Ishikawa (cell line): ENCODE measurements at regions not wholly inside any gene's neighbourhood (a gene's known extent, or its start where the extent isn't known, plus 50 kb on each side); places are given as distances from the start of the nearest gene placed in this dataset.

Experiments
- CEBPB ChIP-seq: IDR thresholded peaks from 2 replicates; pipeline ENCODE4 v1.6.1; 2012
- CREB1 ChIP-seq: IDR thresholded peaks from 2 replicates; pipeline ENCODE4 v1.6.1; 2012; ENCODE audit warnings: low read depth
- EGR1 ChIP-seq: IDR thresholded peaks from 2 replicates; pipeline ENCODE4 v1.6.1; 2012
- EP300 ChIP-seq: IDR thresholded peaks from 2 replicates; pipeline ENCODE4 v1.6.1; 2012; ENCODE audit warnings: borderline replicate concordance
- FOXM1 ChIP-seq: IDR thresholded peaks from 2 replicates; pipeline ENCODE4 v1.6.1; 2012; ENCODE audit warnings: low read depth, borderline replicate concordance
- NFIC ChIP-seq: IDR thresholded peaks from 2 replicates; pipeline ENCODE4 v1.6.1; 2012
- RAD21 ChIP-seq: IDR thresholded peaks from 2 replicates; pipeline ENCODE4 v1.6.1; 2012; ENCODE audit warnings: low read depth
- TAF1 ChIP-seq: IDR thresholded peaks from 2 replicates; pipeline ENCODE4 v1.6.1; 2012; ENCODE audit warnings: low read depth, mild to moderate bottlenecking
- TCF12 ChIP-seq: IDR thresholded peaks from 2 replicates; pipeline ENCODE4 v1.6.1; 2012; ENCODE audit warnings: low read depth
- TEAD4 ChIP-seq: IDR thresholded peaks from 2 replicates; pipeline ENCODE4 v1.6.1; 2012
- YY1 ChIP-seq: IDR thresholded peaks from 2 replicates; pipeline ENCODE4 v1.6.1; 2012; ENCODE audit warnings: low read depth
- ZBTB7A ChIP-seq: IDR thresholded peaks from 2 replicates; pipeline ENCODE4 v1.6.1; 2012; ENCODE audit warnings: low read depth
- TF ChIP-seq, protein P1 (sequence below): IDR thresholded peaks from 2 replicates; pipeline ENCODE4 v1.6.1; 2012
- TF ChIP-seq, protein P2 (sequence below): IDR thresholded peaks from 2 replicates; pipeline ENCODE4 v1.6.1; 2012
- TF ChIP-seq, protein P3 (sequence below): IDR thresholded peaks from 2 replicates; pipeline ENCODE4 v1.6.1; 2012; ENCODE audit warnings: low read depth, mild to moderate bottlenecking

DNA sequence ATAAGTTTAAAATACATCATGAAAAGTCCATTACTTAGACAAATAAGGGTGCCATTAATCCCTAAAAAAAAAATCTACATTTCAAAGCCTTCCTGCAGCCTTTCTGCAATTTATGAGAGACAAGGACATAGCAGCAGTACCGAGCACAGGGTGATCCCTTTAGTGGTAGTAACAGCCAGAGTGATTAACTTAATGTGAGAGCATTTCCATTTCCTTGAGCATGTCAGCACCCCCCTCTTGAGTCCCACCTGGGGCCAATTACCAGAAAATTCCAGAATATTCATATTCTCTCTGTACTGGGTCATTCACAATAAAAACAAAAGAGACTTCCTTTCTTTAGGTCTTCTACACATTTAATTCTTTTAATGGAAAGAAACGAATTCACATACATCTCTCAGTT lies 546.9 kb upstream of the CCDC54 start:
- TF ChIP-seq YY1 (no peak), ZBTB7A (no peak), RAD21 (no peak), TEAD4 (no peak), NFIC (no peak), TAF1 (no peak), EP300 (no peak), TCF12 (no peak), CREB1 (no peak), EGR1 (no peak), FOXM1 (no peak), CEBPB (no peak)
- TF ChIP-seq, protein P1, sequence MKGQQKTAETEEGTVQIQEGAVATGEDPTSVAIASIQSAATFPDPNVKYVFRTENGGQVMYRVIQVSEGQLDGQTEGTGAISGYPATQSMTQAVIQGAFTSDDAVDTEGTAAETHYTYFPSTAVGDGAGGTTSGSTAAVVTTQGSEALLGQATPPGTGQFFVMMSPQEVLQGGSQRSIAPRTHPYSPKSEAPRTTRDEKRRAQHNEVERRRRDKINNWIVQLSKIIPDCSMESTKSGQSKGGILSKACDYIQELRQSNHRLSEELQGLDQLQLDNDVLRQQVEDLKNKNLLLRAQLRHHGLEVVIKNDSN, result no peak
- TF ChIP-seq, protein P2, sequence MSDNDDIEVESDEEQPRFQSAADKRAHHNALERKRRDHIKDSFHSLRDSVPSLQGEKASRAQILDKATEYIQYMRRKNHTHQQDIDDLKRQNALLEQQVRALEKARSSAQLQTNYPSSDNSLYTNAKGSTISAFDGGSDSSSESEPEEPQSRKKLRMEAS, result no peak

DNA sequence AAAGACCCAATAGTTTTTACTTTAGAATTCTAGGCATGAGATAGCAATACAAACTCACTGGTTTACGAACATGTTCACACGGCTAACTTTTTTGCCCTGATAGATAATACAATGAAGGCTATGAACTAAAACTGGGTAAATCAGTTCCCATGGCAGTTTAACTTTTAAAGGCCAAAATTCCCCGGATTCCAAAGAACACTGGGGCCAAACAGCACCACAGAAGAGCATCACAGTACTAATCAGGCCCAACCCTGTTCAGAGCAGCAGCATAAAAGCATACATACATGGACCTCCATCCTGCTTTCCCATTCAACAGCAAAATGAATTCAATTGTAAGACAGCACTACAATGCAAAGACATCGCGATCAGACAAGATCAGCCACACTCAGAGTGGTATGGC lies 540.3 kb upstream of the CCDC54 start:
- TF ChIP-seq TEAD4 (no peak), ZBTB7A (no peak), EP300 (no peak), FOXM1 (no peak), EGR1 (no peak), CEBPB (no peak), RAD21 (no peak), YY1 (no peak)

DNA sequence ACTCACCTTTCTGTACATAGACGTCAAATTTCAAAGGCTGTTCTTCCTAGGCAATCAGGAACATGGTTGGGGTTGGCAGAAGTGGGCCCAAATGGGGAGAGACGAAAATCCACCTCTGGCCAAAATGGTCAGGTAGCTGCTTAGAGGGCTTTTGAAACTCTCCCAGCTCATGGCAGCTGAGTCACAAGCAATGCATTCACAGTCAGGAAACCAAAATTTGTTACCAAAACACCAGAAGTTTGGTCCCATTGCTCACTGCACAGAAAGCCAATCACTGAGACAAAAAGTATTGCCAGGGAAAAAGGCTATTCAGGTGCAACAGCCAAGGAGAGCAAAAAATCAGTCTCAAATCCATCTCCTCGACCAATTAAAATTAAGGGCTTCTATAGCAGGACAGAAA lies 539.6 kb upstream of the CCDC54 start:
- TF ChIP-seq FOXM1 (no peak), TCF12 (no peak), CREB1 (no peak), YY1 (no peak), TEAD4 (no peak), EGR1 (no peak), ZBTB7A (no peak), EP300 (no peak), TAF1 (no peak), CEBPB (no peak), RAD21 (no peak), NFIC (no peak)
- TF ChIP-seq, protein P3, sequence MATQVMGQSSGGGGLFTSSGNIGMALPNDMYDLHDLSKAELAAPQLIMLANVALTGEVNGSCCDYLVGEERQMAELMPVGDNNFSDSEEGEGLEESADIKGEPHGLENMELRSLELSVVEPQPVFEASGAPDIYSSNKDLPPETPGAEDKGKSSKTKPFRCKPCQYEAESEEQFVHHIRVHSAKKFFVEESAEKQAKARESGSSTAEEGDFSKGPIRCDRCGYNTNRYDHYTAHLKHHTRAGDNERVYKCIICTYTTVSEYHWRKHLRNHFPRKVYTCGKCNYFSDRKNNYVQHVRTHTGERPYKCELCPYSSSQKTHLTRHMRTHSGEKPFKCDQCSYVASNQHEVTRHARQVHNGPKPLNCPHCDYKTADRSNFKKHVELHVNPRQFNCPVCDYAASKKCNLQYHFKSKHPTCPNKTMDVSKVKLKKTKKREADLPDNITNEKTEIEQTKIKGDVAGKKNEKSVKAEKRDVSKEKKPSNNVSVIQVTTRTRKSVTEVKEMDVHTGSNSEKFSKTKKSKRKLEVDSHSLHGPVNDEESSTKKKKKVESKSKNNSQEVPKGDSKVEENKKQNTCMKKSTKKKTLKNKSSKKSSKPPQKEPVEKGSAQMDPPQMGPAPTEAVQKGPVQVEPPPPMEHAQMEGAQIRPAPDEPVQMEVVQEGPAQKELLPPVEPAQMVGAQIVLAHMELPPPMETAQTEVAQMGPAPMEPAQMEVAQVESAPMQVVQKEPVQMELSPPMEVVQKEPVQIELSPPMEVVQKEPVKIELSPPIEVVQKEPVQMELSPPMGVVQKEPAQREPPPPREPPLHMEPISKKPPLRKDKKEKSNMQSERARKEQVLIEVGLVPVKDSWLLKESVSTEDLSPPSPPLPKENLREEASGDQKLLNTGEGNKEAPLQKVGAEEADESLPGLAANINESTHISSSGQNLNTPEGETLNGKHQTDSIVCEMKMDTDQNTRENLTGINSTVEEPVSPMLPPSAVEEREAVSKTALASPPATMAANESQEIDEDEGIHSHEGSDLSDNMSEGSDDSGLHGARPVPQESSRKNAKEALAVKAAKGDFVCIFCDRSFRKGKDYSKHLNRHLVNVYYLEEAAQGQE, result no peak
- TF ChIP-seq, protein P1, result no peak
- TF ChIP-seq, protein P2, result no peak

DNA sequence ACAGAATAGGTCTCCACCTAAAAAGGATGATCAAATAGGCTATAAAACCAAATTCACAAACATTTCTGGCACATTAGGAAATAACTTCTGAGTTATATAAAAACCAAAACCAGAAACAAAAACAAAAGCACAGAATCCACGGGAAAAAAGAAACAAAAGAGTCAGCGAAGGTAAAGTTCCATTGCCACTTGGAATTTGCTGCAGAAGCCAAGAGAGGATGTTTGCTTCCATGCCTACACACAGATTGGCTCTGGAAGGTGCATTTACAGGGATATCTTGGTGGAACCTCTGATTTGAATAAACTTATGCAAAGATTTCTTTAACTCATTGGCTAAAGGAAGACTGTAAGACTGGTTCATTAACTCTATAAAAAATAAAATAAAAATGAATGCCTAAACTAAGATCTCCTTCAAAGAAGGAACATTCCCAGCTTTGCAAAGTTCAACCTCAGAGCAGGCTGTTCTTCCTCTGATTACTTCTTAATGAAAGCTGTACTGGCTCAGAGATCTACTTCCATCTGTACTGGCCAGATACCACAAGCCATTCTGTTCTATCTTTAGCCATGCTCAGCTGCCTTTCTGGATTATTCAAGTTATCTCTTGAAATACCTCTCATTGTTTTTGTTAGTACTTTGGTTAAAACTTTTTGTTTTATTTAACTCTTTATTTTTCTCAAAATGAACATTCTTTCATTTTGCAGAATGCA lies 537.5 kb upstream of the CCDC54 start:
- TF ChIP-seq, protein P1, result no peak
- TF ChIP-seq TCF12 (no peak), RAD21 (no peak), TEAD4 (no peak), NFIC (no peak)

DNA sequence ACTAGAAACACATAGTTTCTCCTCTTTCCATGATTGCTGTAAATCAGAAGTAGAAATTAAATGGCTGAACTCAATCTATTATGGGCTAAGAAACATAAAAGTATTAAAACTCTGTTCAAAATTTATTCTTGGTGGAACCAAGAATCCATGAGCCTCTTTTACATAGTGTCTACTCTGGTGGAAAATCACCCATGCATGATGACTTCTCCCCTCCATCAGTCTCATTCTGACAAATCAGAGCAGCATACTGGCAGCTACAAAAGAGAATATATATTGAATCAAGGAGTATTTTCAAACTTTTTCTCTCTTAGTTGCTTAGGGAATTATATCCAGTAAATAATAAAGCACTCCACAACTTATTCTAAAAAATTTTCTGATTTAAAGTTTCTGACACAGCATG lies 536.9 kb upstream of the CCDC54 start:
- TF ChIP-seq, protein P3, result no peak

DNA sequence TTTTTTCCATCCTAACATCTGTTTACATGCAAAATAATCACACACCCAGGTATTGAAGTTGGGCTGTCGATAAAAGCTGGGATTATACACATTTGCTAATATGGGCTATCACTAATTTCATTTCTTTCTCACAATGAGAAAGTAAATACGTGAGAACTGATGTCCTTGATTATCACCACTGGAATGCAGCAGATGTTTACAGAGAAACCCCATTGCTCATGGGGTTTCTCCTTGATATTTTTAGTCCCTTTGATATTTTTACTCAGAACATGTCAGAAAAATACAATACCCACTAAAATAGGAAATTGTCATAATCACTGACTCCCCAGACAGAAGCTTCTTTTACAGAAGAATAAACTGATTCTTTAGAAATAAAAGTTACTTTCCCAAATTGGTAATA lies 535.1 kb upstream of the CCDC54 start:
- TF ChIP-seq, protein P2, result no peak
- no peak for TF ChIP-seq TCF12
- TF ChIP-seq, protein P3, result no peak
- no peak for TF ChIP-seq CREB1
- TF ChIP-seq NFIC, result no peak
- TF ChIP-seq CEBPB, result no peak
- no peak for TF ChIP-seq RAD21
- no peak for TF ChIP-seq FOXM1
- TF ChIP-seq TEAD4, result no peak
